ENCODE measurements at regions not wholly inside any gene's neighbourhood (a gene's known extent, or its start where the extent isn't known, plus 50 kb on each side); places are given as distances from the start of the nearest gene placed in this dataset.

- no peak overlapping the region for H3K4me2 ChIP-seq (ENCODE audit: low read length)
- no peaks in the 10 kb centered on the region for H3K9me2 ChIP-seq (replicated peaks; ENCODE audit: control insufficient read depth, low read length)
- no peaks in the 10 kb centered on the region for H3K79me2 ChIP-seq (ENCODE audit: control insufficient read depth, low read length)
- no peak overlapping the region for H3K4me3 ChIP-seq (ENCODE audit: low read length)
- H3K27me3 ChIP-seq (ENCODE audit: control insufficient read depth, low read length): no peaks in the 10 kb centered on the region
- no peaks in the 10 kb centered on the region for H4K20me1 ChIP-seq (ENCODE audit: control insufficient read depth, insufficient read depth, low read depth, low read length)
- no peaks in the 10 kb centered on the region for H3F3A ChIP-seq (ENCODE audit: control insufficient read depth, insufficient read depth)
- H3K27ac ChIP-seq (ENCODE audit: low read depth, low read length): no peak overlapping the region
- TF ChIP-seq EZH2phosphoT487 (IDR thresholded peaks at IDR 0.05; ENCODE audit: borderline replicate concordance, low read length): no peak
- TF ChIP-seq CTCF (IDR thresholded peaks at IDR 0.05; ENCODE audit: low read depth, low read length, poor library complexity, severe bottlenecking): no peak
- H3K4me1 ChIP-seq (ENCODE audit: control insufficient read depth, low read length): no peaks in the 10 kb centered on the region
- no peaks in the 10 kb centered on the region for H3K9me3 ChIP-seq (ENCODE audit: control insufficient read depth, insufficient read depth, low read length)
- H3K36me3 ChIP-seq (ENCODE audit: control insufficient read depth, low read length): no peaks in the 10 kb centered on the region
Measured at GRCh38 chr11:23179609-23180008, 319.3 kb upstream of the CCDC179 start.

- Histone ChIP-seq H4K20me1 (ENCODE audit: control insufficient read depth, insufficient read depth, low read depth, low read length) (no peaks in the 10 kb centered on the region), H3F3A (ENCODE audit: control insufficient read depth, insufficient read depth) (no peaks in the 10 kb centered on the region), H3K79me2 (ENCODE audit: control insufficient read depth, low read length) (no peaks in the 10 kb centered on the region), H3K9me2 (replicated peaks; ENCODE audit: control insufficient read depth, low read length) (no peaks in the 10 kb centered on the region), H3K27ac (ENCODE audit: low read depth, low read length) (no peak overlapping the region), H3K4me1 (ENCODE audit: control insufficient read depth, low read length) (no peaks in the 10 kb centered on the region), H3K4me2 (ENCODE audit: low read length) (no peak overlapping the region), H3K36me3 (ENCODE audit: control insufficient read depth, low read length) (no peaks in the 10 kb centered on the region), H3K9me3 (ENCODE audit: control insufficient read depth, insufficient read depth, low read length) (no peaks in the 10 kb centered on the region), H3K27me3 (ENCODE audit: control insufficient read depth, low read length) (no peaks in the 10 kb centered on the region), H3K4me3 (ENCODE audit: low read length) (no peak overlapping the region)
- TF ChIP-seq EZH2phosphoT487 (IDR thresholded peaks at IDR 0.05; ENCODE audit: borderline replicate concordance, low read length) (no peak), CTCF (IDR thresholded peaks at IDR 0.05; ENCODE audit: low read depth, low read length, poor library complexity, severe bottlenecking) (no peak)
Measured at GRCh38 chr11:23181022-23181807, 320.9 kb upstream of the CCDC179 start.

- H3K9me2 ChIP-seq (replicated peaks; ENCODE audit: control insufficient read depth, low read length): no peaks in the 10 kb centered on the region; the same call in 1 of the 2 replicates
- H3K4me1 ChIP-seq (ENCODE audit: control insufficient read depth, low read length): no peaks in the 10 kb centered on the region
Measured at GRCh38 chr11:23192256-23192655, 332.0 kb upstream of the CCDC179 start.

More at GRCh38 chr11:23192256-23192655, 332.0 kb upstream of the CCDC179 start:
- Histone ChIP-seq H3K36me3 (ENCODE audit: control insufficient read depth, low read length) (no peaks in the 10 kb centered on the region), H3K9me3 (ENCODE audit: control insufficient read depth, insufficient read depth, low read length) (no peaks in the 10 kb centered on the region), H3K27ac (ENCODE audit: low read depth, low read length) (no peak overlapping the region), H3K79me2 (ENCODE audit: control insufficient read depth, low read length) (no peaks in the 10 kb centered on the region), H3K4me3 (ENCODE audit: low read length) (no peak overlapping the region), H3K4me2 (ENCODE audit: low read length) (no peak overlapping the region), H3K27me3 (ENCODE audit: control insufficient read depth, low read length) (no peaks in the 10 kb centered on the region), H3F3A (ENCODE audit: control insufficient read depth, insufficient read depth) (no peaks in the 10 kb centered on the region), H4K20me1 (ENCODE audit: control insufficient read depth, insufficient read depth, low read depth, low read length) (no peaks in the 10 kb centered on the region)
- no peak for TF ChIP-seq CTCF (IDR thresholded peaks at IDR 0.05; ENCODE audit: low read depth, low read length, poor library complexity, severe bottlenecking)
- no peak for TF ChIP-seq EZH2phosphoT487 (IDR thresholded peaks at IDR 0.05; ENCODE audit: borderline replicate concordance, low read length)

All from DOHH2 (cell line).